ENCODE measurements at regions not wholly inside any gene's neighbourhood (a gene's known extent, or its start where the extent isn't known, plus 50 kb on each side); places are given as distances from the start of the nearest gene placed in this dataset.
A peak's percentile ranks its signal among the peaks of the same experiment; 100 is the strongest.

DNA sequence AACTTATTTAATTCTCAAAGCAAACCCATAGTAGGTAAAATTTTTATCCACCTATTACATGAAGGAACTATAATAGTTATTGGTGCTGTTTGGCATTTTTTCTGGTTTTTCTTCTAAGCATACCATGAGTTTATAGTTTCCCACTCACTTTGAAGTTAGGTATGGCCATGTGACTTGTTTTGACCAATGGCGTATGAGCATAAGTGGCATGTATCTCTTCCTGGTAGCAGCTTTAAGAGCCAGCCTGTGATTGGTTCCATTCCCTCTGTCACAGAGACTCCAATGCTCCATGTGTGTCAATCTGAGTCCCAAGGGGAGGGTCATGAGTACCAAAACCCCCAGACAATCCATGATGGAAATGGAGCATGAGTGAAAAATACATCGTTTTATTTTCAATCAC, 282.9 kb upstream of the N4BP1 start:
- no peak for DNase-seq (ENCODE audit: low spot score)

DNA sequence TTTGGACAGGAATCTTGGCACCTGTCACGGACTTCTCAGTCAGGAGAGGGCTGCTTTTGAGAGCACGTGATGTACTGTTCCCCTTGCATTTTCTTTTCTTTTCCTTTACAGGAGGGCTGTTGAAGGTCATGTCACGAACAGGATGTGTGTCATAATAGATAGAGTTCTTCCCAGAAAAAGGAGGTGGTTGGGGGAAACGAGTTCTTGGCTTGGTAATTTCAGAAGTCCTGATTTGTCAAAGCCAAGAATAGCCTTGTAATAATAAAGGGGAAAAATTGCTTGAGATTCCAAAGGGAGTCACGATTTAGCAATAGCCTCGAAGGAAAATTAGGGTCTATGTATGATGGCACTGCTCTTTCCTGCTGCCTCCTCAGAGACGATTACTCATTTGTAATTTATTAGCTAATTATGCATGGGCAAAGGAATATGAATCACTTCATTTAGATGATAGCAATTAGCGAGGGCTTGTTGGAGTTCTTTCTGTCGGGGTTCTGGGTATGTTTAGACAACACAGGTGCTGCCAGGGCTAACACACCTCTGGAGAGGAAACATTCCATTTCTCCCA, 277.7 kb upstream of the N4BP1 start:
- DNase-seq (ENCODE audit: low spot score) = no peak

DNA sequence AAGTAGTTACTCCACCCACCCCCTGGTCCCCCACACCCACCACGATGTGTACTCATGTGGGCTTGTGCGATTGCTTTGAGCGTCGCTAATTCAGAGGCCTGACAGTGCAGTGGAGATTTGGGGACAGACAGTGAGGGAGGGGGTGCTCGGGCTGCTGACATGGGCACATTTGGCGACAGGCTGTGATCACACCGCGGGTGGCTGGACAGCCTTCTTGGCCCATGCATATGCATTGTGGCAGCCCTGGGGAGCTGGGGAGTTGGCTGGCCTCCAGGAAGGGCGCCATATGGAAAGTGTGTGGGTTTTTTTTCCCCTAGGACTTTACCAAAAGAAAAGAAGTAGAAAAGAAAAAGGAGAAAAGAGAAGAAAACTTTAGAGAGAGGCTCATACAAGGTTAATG, 275.5 kb upstream of the N4BP1 start:
- no peak for DNase-seq (ENCODE audit: low spot score)

DNA sequence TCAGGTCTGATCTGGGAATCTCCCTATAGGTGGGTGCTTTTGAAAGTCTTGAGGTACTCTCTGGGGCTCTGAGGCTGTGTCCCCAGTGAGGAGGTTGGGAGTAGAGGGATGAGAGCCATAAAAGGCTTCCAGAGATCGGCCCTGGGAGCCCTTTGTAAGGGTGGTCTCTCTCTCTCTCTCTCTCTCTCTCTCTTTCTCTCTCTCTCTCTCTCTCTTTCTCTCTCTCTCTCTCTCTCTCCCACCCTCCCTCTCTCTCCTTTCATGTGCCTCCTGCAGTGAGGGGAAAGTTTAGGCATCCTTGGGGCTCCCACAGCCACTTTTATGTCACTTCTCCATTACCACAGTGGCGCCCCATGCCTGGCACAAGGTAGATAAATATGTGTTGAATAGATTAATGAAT, 271.3 kb upstream of the N4BP1 start:
- no peak for DNase-seq (ENCODE audit: low spot score)

DNA sequence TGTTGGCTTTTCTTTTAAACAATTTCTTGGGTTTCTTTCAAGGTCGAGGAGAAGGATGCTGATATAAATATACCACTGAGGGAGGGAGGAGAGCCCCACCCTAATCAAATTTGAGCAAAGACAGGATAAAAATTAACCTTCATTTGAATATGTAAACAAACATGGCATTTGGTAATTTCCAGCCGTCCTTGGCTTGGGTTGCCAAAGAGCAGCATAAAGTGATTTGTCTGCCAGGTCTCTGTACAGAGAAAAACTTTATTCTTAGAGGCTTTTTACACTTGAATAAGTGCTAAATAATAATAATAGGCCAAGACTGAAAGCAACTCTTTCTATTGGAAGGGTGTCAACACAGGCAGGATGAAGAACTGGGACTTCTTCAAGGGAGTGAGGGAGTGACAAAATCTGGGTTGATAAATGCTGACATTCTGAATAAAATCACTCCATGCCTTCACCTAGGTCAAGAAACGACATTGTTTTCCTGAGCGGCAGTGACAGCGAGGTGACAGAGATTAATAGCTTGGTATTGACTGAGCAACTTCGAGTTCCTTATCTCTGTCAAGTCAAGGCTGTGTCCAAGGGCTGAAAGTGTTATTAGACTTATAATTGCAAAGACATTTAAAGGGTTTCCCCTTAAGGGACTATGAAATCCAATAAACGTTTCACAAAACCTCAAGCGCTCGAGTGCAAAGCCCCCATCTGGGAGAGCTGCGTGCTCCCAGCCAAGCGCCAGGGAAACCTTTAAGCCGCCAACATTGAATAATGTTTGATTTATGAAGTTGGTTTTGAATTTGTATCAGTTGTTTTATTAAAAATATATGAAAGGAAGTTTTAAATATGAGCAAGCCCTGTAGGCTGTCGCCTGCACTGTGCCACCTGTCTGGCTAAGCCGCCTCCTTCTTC, 269.5 kb upstream of the N4BP1 start:
- DNase-seq (ENCODE audit: low spot score) = no peak

DNA sequence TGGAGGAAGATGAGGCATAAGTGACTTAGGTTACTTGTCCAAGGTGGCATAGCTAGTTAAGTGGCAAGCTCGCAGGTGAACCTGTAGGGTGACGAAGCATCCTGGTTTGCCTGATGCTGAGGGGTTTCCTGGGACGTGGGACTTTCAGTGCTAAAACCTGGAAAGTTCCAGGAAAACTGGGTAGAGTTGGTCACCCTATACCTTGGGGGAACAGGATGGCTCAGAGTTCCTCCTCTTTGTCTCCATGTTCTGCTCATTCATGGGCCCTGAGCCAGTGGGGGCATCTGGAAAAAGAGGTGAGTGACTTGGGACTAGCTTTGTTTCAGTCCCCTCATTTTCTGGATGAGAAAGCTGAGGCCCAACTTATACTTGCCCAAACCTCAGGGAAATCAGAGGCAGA, 268.0 kb upstream of the N4BP1 start:
- DNase-seq (ENCODE audit: low spot score) = no peak

DNA sequence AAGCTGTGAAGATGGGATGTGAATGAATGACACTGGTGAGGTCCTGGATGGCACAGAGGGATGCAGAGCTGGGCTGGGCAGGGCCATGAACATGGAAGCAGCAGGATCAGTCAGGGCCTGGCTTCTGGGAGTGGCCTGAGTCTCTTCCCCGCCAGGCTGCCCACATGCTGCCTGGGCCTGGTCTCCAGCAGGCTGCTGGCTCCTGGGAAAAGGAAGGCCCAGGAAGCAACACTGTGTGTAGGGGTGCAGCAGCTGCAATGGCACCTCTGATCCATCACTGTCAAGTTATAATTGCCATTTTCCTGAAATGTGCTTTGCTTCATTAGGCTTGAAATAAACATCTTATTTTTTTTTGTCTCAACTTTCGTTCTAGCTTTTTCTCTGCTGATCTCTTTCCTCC, 260.2 kb upstream of the N4BP1 start:
- DNase-seq (ENCODE audit: low spot score) = no peak

DNA sequence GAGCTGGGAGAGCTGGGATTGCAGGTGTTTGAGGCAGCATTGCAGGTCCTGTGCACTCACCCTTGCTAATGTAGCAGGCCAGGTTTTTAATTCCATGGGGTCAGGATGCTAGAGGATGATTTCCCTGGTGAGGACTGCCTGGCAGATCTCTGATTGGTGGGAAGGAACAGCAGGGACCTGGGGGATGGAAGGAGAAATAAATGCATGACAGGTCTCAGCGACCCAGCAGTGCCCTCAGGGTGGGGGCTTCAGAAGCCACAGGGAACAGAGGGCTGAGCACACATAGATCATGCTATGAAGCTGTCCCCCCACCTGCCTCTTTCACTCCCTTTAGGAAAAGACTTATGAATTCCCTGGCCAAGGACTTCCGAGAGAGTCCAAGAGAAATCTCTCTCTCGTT, 255.5 kb upstream of the N4BP1 start:
- DNase-seq (ENCODE audit: low spot score) = no peak

DNA sequence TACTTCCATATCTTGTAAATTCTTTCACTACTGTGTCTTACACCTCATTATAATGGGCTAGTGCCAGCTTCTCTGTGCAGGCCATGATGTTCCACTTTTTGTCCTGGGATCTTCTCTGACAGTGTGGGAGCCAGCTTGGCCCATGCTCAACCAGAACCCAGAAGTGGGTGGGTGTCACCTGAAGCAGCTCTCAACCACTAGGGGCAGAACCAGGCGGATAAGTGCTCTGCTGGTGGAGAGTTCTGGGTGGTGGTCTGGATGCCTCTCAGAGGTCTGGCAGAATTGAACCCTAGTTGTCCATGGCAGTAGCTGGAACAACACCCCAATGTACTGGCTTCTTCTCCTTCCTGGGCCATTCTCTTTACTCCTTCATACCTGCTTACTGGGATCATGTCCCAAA, 254.1 kb upstream of the N4BP1 start:
- peak; percentile 25 for DNase-seq (ENCODE audit: low spot score)

DNA sequence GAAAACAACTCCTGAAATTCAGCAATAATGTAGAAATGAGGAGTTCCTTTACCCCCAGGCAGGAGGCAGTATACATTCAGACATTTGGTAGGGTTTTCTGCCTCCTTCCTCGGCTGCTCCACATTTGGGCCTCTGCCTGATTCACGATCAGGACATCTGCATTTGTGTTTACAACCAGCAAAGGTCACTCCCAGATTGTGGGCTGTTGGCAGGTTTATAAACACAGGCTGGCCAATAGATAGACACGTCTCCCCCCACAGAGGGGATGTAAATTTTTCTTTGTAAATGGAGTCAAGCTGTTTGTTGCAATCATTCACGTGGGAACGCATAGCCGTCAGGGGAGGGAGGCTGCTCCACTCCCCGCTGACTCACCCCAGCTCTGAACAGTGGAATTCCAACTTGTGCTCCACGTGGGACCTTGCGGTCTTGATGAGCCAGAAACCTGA, 252.1 kb upstream of the N4BP1 start:
- DNase-seq (ENCODE audit: low spot score) = peak; percentile 65

DNA sequence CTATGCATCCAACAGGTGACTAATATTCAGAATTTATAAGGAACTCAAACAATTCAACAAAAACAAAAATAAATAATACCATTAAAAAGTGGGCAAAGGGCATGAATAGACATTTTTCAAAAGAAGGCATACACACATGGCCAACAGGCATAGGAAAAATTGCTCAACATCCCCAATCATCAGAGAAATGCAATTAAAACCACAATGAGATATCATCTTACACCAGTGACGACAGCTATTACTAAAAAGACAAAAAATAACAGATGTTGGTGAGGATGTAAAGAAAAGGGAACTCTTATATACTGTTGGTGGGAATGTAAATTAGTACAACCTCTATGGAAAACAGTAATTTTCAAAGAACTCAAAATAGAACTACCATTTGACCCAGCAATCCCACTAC, 250.4 kb upstream of the N4BP1 start:
- DNase-seq (ENCODE audit: low spot score) = no peak

DNA sequence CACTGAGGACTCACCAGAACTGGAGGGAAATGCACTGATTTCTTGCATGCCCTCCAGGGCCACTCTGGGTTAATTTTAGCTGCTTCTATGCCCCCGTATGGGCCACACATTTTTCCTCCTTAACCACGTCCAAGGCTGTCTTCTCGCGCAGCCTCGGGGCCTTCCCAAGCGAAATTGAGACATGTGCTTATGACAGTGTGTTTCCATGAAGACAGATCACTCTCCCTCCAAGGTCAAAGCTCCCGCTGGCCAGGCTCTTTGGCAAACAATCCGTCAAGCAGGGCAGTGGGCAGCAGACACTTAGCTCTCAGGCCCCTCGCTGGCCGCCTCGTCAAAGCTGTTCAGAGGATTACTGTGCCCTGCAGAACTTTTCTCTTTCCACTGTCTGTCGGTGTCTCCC, 243.0 kb upstream of the N4BP1 start:
- DNase-seq (ENCODE audit: low spot score) = no peak

DNA sequence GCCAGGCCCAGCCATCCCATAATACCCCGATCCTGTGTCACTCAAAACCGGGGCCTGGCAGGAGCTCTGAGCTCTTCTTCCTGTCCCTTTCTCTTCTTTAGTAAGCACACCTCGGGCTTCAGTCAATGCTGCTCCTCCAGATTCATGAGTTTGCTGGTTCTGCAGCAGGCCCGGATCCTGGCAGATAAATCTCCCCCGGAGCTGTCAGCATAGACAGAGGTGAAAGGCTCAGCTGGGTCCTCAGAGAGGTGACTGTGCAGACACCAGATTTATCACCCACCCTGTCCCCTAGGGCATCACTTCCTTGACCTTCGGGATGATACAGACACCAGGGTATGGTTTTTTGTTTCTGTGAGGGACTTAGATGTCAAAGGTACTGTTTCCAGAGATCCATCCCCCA, 242.5 kb upstream of the N4BP1 start:
- no peak for DNase-seq (ENCODE audit: low spot score)

DNA sequence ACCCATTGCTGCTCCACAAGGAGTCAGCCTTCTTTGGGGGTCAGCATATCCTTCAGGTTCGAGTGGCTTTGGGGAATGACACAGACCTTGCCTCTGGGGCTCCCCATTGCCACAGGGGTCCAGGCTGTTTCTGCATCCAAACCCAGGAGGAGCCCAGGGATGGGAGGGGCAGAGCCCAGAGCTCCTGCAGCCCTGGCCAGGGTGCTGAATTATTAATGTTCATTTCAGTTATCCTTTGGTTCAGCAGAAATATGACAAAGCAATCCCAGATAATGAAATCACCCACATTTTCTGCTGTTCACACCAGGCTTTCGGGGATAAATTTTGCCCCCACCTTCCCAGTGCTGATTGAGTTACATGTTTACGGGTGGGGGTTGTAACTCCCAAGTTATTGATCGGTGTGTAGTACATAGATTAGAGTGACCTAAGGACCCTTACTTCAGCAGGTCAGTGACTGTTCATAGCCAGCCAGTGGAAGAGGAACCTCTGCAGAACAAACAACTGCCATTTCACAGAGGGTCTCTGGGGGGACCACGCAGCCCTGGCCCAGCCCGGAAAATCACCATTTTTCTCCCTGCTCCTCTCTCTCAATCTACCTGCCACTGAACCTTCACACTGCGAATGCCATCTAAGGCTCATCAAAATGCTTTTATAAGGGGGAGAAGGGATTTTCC, 240.3 kb upstream of the N4BP1 start:
- DNase-seq (ENCODE audit: low spot score) = peak; percentile 30

DNA sequence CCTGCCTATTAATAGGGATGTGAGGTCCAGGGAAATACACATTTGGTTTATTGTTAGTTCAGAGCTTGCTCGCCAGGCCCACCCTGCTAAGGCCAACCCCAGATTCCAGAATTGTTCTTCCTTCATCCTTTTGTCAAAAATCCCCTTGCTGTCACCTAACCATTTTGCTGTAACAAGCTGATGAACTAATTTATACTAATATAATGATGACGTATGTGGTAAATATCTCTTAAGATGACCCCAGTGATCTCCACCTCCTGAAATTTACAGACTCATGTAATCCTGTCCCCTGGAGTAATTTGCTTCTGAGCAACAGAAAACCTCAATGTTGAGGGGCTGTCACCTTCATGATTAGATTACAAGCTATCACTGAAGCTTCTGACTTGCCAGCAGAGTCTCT, 236.3 kb upstream of the N4BP1 start:
- no peak for DNase-seq (ENCODE audit: low spot score)

DNA sequence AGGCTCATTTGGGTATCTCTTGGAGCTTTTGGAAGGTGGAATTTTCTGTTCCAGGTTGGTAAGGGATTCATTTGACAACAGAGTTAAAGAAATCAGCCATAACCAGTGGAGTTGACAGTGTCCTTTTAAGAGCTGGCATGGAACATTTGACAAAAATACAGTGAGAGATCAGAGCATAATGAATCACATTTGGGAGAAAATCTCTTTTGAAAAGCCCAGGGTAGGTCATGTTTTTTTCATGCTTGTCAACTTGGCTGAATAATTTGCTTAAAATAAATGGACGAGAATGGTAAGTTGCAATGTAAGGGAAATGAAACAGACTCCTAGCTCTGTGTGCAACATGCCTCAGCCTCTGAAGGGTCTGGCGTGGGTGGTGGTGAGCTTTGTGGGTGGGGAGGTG, 235.3 kb upstream of the N4BP1 start:
- DNase-seq (ENCODE audit: low spot score) = no peak

DNA sequence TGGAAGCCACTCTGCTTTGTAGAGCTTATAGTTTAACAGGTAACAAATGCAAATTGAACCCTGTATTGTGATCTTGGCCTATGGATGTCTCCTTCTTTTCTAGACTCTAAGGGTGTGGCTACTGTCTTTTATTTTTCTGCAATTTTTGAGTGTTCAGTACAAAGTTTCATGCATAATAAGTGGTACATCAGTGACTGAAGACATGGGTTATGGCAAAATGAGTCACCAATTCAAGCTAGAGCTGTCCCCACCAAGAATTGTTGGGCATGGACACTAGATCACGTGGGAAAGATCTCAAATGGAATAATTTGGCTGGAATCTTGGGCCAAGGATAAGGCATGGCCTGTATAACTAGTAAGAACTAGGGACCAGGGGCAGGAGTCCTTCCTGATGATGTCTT, 228.4 kb upstream of the N4BP1 start:
- no peak for DNase-seq (ENCODE audit: low spot score)

DNA sequence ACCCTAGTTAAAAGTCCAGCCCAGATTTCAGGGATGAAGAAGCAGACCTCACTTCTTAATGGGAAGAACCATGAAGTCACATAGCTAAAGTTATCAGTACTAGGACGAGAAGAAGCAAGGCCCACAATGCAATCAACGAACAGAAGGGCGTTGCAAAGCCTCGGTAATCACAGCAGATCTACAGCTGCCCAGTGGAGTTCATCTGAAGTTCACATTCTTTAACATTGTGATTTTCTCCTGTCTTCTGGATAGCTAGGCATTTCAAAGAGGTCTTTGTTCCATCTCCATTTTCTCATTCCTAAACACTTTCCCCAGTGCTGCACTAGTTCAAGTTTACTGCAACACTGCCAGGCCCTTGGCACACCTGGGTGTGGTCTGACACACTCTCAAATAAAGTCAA, 226.7 kb upstream of the N4BP1 start:
- DNase-seq (ENCODE audit: low spot score) = no peak

DNA sequence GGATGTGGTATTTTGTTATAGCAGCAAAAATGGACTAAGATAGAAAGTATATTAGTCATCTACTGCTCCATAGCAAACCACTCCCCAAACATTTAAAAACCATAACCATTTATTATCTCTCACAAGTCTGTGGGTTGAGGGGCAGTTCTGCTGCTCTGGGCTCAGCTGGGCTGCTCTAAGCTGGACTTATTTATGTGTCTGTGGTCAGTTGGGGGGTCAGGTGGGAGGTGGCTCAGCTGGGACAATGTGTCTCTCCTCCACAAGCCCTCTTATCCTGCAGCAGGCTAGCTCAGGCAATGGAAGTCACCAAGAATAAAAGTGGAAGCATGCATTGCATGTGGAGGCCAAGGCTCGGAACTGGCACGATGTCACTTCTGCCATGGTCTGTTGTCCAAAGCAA, 226.1 kb upstream of the N4BP1 start:
- no peak for DNase-seq (ENCODE audit: low spot score)

DNA sequence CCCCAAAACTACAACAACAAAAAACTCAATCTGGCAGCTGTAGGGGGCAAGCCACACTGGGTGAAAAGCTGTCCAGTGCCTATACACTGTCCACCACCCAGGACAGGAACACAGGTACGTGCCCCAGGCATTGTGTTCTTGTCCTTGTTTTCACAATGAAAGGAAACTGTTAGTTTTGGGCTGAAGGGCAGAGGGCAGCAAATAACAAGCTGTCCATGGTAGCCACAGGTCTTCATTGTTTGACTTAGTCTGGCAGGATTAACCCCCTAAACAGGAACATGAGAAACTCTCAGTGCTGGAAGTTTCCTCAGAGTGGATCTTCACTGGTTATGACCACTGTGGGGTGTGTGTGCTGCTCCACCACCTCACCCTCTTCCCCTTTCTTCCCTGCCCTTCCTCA, 224.6 kb upstream of the N4BP1 start:
- DNase-seq (ENCODE audit: low spot score) = no peak

DNA sequence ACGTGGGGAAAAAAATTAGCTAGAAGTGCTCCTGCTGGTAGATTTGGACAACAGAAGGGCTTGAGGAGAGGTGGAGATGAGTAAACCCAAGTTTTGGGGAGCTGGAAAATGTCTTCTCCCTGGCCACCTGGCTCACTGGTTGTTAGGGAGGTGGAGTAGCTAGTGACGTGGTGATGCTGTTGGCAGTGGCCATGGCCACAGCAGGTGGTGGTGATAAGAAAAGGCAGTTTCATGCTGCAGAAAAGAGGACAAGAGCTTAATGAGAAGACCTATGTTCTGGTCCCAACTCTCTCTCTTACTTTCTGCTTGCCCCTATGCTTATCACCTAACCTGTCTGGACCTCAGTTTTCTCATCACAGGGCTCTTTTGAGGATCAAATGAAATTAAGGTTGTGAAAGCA, 223.5 kb upstream of the N4BP1 start:
- DNase-seq (ENCODE audit: low spot score) = no peak

DNA sequence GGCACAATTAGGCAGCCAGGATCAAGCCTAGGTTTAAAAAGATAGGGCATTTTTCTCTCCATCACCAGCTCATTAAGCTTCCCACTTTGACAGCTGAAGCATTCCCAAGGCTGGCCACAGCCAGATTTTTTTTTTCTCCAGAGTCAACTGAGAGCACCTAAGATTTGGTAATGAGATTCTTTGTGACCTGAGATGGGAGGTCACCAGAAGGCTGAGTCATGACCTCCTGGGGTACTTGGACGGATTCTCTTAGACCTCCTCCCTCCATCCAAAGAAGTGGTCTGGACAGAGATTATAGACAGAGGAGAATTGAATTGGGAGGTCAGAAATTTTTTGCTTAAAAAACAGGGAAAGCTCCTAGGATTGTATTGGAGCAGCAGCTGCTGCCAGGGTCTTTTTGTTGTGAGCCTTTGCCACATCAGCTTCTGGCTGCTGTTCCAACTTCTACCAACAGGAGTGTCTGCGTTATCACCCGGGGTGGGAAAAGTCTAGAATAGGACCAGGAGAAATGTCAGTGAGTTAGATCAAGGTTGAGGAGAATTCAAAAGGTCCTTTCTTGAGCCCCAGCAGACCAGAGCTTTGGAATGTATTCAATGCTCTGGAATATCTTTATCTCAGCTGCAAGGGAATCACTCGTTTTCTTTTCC, 221.2 kb upstream of the N4BP1 start:
- peak; percentile 47 for DNase-seq (ENCODE audit: low spot score)

All from iPS-NIHi11 (cell line).